Kidney (tissue), 13 donors: ENCODE measurements at regions not wholly inside any gene's neighbourhood (a gene's known extent, or its start where the extent isn't known, plus 50 kb on each side); places are given as distances from the start of the nearest gene placed in this dataset.
A peak's percentile ranks its signal among the peaks of the same experiment; 100 is the strongest.

Experiments
- DNase-seq, 5 donors: peaks; one replicate each; pipeline ENCODE4 v3.0.0-alpha.2; 2013 to 2020
- FAIRE-seq: peaks from 2 replicates; lab custom pipeline; 2012; peaks lifted over from hg19 to GRCh38; lab: Jason Lieb, UNC
- H3K27ac ChIP-seq, 2 donors: one replicate each; pipeline ENCODE4 v1.7.0; 2013; ENCODE audit warnings: low read depth in 2 of 2, low read length in 2 of 2, inconsistent platforms in 1 of 2
- H3K27me3 ChIP-seq: one replicate; pipeline ENCODE4 v1.7.1; 2013; ENCODE audit warnings: low read length, inconsistent platforms; ENCODE audit not compliant: control insufficient read depth, insufficient read depth
- H3K36me3 ChIP-seq, 3 donors: one replicate each; pipeline versions ENCODE4 v1.7.0 to v1.7.1; 2013; ENCODE audit warnings: low read length in 3 of 3, control low read depth in 1 of 3, inconsistent platforms in 1 of 3; ENCODE audit not compliant: insufficient read depth in 3 of 3, control insufficient read depth in 2 of 3
- H3K4me1 ChIP-seq, 3 donors: one replicate each; pipeline versions ENCODE4 v1.7.0 to v1.7.1; 2013; ENCODE audit warnings: low read length in 3 of 3, inconsistent platforms in 1 of 3, low read depth in 1 of 3; ENCODE audit not compliant: control insufficient read depth in 2 of 3, insufficient read depth in 2 of 3
- H3K4me3 ChIP-seq, 3 donors: one replicate each; pipeline versions ENCODE4 v1.7.0 to v1.8.1; 2013; ENCODE audit warnings: low read length in 3 of 3, control low read depth in 1 of 3, inconsistent platforms in 1 of 3
- H3K9ac ChIP-seq, 3 donors: one replicate each; pipeline versions ENCODE4 v1.7.0 to v1.7.1; 2013; ENCODE audit warnings: low read length in 3 of 3, control low read depth in 1 of 3, inconsistent platforms in 1 of 3
- H3K9me3 ChIP-seq, 3 donors: one replicate each; pipeline versions ENCODE4 v1.7.0 to v1.7.1; 2013; ENCODE audit warnings: low read length in 3 of 3, control low read depth in 1 of 3, inconsistent platforms in 1 of 3; ENCODE audit not compliant: control insufficient read depth in 2 of 3, insufficient read depth in 1 of 3
- intact Hi-C: fragments of 100-400 bp; cut with DNase I; formaldehyde crosslinking; loops from one replicate; pipeline ENCODE4 v1.11.1; 2022
- TF ChIP-seq, protein P1 (sequence below): IDR thresholded peaks from 3 replicates; pipeline ENCODE4 v1.5.1; 2012; ENCODE audit warnings: mild to moderate bottlenecking, moderate library complexity, borderline replicate concordance; ENCODE audit not compliant: insufficient read depth; ENCODE audit errors: extremely low read depth
- donor health status: control.
- donor health status: control.
- donor health status: control.
- donor health status: control.
- donor health status: control.
- donor health status: DM: yes; HTN: yes; CAD: no.
- donor health status: Normal renal cell carcinoma (clear cell type).

DNA sequence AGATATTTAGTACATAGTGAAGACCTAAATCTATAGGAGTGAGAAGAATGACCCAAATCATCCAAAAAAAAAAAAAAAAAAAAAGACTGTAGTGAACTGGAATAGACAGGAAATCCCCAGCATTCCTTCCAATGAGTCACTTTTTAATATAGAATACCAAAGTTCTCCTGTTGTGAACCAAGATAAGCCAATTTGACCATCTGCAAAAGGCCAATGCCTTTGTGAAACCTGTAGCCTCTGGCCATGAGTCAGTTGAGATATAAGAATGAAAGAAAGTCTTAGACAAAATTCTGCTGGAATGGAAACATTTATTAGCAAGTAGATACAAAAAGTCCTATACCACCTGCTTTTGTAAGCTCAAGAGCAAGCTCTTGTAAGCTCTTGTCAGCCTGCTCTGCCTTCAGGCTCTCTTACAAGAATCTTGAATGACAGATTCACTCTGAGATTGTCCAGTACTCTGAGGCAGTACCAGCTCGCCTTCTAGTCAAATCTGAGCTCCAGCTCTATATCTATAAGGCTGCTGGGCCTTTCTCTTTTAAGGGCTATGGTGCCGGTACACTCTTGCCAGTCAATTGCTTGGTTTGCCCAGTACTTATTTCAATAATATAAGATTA is 243.0 kb upstream of the TMTC1 start:
- Histone ChIP-seq H3K9me3 (no peaks in the 10 kb centered on the region), H3K4me3 (no peak overlapping the region), H3K36me3 (no peaks in the 10 kb centered on the region), H3K27ac (no peak overlapping the region), H3K9ac (no peak overlapping the region), H3K27me3 (no peaks in the 10 kb centered on the region), H3K4me1 (peaks cover 0 to 3% (median 0%) of the 10 kb centered on the region in 3 donors)
- FAIRE-seq (no peak), DNase-seq (no peak)
- TF ChIP-seq, protein P1, sequence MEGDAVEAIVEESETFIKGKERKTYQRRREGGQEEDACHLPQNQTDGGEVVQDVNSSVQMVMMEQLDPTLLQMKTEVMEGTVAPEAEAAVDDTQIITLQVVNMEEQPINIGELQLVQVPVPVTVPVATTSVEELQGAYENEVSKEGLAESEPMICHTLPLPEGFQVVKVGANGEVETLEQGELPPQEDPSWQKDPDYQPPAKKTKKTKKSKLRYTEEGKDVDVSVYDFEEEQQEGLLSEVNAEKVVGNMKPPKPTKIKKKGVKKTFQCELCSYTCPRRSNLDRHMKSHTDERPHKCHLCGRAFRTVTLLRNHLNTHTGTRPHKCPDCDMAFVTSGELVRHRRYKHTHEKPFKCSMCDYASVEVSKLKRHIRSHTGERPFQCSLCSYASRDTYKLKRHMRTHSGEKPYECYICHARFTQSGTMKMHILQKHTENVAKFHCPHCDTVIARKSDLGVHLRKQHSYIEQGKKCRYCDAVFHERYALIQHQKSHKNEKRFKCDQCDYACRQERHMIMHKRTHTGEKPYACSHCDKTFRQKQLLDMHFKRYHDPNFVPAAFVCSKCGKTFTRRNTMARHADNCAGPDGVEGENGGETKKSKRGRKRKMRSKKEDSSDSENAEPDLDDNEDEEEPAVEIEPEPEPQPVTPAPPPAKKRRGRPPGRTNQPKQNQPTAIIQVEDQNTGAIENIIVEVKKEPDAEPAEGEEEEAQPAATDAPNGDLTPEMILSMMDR: no peak
- intact Hi-C loops: no loop called here

DNA sequence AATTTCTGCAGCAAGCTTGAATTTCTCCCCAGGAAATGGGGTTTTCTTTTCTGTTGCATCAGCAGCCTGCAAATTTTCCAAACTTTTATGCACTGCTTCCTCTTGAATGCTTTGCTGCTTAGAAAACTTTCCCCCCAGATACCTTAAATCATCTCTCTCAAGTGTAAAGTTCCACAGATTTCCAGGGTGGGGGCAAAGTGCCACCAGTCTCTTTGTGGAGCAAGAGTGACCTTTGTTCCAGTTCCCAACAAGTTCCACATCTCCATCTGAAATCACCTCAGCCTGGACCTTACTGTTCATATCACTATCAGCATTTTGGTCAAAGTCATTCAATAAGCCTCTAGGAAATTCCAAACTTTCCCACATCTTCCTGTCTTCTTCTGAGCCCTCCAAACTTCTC is 241.6 kb upstream of the TMTC1 start:
- H3K27ac ChIP-seq: no peak overlapping the region
- DNase-seq: no peak
- H3K27me3 ChIP-seq: no peaks in the 10 kb centered on the region
- H3K36me3 ChIP-seq: no peaks in the 10 kb centered on the region
- intact Hi-C loops: no loop called here
- no peaks in the 10 kb centered on the region for H3K9me3 ChIP-seq
- no peak overlapping the region for H3K4me3 ChIP-seq
- no peak overlapping the region for H3K9ac ChIP-seq
- H3K4me1 ChIP-seq: peaks cover 0 to 3% (median 0%) of the 10 kb centered on the region in 3 donors
- TF ChIP-seq, protein P1: no peak
- no peak for FAIRE-seq

DNA sequence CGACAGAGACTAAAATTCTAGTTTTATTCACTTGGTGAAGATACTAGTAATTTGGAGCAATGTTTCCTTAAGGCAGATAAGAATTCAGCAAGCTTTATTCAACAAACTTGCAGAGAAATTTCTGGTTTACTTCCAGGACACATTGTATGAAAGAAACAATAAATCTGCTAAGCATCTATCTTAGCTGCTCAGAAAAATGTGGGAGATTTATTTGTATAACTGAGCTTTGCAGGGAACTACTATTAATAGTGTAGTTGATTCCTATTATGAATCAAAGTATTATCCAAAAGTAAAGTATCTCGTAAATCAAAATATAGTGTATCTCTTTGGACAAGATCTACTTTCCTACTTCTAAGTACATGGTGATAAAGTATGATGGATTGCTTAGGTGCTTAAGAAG is 239.4 kb upstream of the TMTC1 start:
- TF ChIP-seq, protein P1: no peak
- H3K4me3 ChIP-seq: no peak overlapping the region
- intact Hi-C loops: no loop called here
- no peaks in the 10 kb centered on the region for H3K9me3 ChIP-seq
- no peaks in the 10 kb centered on the region for H3K27me3 ChIP-seq
- FAIRE-seq (no peak), DNase-seq (peak in 1 of 5 donors; percentile 51)
- peaks cover 0 to 4% (median 3%) of the 10 kb centered on the region in 3 donors for H3K4me1 ChIP-seq
- H3K36me3 ChIP-seq: no peaks in the 10 kb centered on the region
- H3K27ac ChIP-seq: no peak overlapping the region
- H3K9ac ChIP-seq: no peak overlapping the region
